Activated naive CD4-positive, alpha-beta T cell treated with Interleukin-2 at 50 U/mL for 16 hours (primary cell): ENCODE measurements at regions not wholly inside any gene's neighbourhood (a gene's known extent, or its start where the extent isn't known, plus 50 kb on each side); places are given as distances from the start of the nearest gene placed in this dataset.

ENCODE experiments used
- DNase-seq: peaks from one replicate; pipeline ENCODE4 v3.0.0-alpha.2; 2020

- no peak for DNase-seq
Observed at GRCh38 chr13:44191103-44191502, 182.5 kb upstream of the SERP2 start.

DNA sequence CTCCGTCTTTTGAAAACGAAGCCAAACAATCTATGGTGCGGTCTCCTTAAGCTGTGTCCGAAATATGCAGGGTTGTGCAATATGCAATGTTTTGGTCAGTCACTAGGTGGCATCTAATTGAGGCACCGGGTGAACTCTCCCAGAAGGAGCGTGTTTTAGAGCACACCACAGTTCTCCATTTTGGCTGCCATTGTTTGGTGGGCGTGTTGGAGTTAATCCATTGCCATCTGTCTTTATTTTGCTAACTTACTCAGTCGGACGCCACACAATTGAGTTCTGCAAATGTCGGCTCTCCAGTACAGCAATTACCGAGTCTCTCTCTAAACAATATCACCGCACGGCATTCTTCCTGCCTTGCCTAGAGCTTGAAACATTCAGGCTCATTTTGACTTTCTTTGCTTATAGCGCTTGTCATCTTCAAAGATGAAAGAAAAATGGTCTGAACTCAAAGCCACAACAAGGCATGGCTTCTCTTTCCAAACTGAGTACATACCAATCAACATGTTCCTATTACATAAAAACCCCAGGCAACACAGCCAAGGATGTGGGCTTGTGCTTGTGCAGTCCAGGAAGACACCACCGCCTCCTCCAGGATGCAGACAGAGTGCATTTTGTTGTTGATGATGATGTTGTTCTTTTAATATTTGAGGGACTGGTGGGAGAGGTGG lies 182.0 kb upstream of the SERP2 start:
- peak; percentile 28 for DNase-seq

DNA sequence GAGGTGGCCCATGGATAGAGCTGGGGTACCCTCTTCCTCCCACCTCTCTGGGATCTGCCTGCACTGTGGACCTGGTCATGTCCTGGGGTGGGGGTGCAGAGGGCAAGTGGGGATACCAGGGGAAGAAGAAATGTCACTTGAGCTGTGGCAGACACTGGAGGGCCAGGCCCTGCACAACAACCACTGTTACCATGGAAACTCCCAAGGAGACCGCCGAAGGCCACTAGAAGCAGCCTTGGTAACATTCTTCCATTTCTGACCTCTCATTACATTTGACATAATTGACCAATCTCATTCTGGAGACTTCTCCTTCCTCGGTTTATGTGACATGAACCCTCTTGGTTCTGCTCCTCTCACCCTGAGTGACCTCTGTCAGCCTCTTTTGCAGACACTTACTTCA lies 179.9 kb upstream of the SERP2 start:
- DNase-seq, result no peak

DNA sequence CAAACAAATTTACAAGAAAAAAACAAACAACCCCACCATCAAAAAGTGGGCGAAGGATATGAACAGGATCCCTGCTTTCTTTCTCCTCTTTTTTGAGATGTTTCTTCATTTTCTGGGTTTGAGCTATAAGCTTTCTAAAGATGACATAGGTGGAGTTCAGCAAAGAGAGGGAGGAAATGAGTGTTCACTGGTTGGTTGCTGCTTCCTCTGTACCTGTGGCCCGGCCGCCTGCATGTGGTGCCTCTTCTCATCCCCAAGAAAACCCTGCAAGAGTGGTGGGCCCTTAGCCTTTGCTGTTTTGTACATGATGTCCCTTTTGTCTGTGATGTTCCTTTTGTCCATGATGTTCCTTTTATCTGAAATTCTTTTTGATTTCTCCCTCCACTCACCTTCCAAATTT lies 178.4 kb upstream of the SERP2 start:
- no peak for DNase-seq

DNA sequence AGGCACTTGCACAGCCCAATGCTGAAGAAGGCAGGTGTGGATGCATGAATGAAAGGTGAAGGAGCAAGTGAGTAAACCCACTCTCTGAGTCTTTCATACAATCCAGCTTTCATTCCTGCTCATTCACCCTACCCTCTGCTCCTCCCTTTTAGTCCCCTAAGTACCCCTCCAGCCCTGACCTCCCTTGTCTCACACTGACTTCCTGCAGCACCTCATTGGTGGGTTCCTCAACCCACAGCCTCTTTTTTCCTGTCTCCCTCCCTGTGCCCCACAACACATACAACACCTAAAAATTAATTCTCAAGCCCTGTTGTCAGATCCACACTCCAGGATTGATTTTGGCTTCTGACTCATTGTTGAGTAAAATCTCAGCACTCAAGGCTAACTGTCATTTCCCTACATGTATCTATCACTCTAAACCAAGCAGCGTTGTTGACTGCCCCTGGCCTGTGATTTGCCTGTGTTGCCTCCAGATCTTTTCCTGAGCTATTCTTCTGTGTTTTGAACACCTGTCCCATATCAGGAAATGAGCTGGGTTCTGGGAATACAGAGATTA lies 177.3 kb upstream of the SERP2 start:
- DNase-seq, result no peak

DNA sequence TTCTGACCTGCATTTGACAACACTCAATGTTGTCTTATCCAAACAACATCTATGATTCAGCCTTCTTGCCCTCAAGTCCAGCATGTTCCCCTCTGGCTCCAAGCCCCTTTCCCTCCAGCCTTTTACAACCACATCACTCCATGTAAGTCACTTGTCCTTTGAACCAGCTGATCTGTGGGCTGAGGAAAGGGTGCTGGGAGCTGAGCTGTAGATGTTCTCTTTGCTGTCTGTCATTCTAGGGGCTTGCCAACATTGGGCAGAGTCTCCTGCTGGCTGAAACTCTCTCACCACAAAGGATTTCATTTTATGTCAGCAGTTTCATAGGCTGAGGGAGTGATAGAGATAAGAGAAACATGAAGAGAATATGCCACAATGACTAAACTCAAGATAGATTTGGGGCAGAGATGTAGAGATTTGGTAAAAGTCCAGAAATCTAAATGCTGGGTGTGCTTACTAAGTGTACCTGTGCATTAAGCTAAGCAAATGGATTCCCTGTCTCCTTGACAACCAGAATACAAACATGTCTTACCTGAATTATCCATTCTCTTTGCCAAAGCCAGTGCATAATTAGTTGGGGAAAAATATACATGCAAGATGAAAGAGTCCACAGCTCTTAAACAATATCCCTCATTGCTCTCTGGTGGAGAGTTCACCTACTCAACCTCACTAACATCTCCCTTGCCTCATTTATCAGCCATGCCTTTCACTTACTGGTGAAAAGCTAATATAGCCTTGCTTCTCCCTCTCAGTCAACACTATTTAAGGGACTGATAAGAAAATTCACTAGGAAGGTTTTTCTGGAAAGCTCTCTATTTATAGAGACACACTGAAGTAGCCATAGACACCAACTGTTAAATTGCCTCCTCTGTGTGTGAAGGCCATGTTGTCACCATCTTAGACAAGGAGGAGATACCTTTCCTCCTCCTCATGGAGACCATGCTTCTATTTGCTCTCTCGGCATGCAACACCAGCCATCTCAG lies 175.5 kb upstream of the SERP2 start:
- peak; percentile 18 for DNase-seq

GRCh38 chr13:44198826-44199225 lies 174.8 kb upstream of the SERP2 start:
- DNase-seq, result no peak

DNA sequence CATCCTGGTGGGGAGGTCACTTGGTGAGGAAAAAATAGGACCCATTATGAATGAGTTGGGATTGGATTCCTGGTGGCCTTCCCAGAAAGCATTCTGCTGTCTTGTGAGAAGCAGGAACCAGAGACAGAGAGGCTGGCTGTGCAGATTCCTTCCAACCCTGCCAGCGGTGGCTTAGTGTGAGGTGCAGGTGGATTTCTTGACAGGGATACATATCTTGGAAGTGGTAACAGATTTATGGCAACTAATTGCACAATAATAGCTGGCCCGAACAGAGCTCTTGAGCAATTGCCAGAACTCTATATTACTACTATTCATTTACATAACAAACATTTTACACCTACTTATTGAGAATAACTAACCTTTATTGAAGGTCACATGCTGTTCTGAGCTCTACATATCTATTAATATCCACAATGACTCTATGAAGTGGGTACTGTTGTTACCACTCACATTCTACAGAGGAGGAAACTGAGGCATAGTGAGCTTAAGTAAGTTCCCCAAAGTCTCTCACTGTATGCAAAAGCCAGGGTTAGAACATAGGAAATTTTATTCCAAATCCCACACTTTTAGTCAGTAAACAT lies 173.9 kb upstream of the SERP2 start:
- no peak for DNase-seq

GRCh38 chr13:44206434-44206833 lies 167.2 kb upstream of the SERP2 start:
- DNase-seq, result no peak

DNA sequence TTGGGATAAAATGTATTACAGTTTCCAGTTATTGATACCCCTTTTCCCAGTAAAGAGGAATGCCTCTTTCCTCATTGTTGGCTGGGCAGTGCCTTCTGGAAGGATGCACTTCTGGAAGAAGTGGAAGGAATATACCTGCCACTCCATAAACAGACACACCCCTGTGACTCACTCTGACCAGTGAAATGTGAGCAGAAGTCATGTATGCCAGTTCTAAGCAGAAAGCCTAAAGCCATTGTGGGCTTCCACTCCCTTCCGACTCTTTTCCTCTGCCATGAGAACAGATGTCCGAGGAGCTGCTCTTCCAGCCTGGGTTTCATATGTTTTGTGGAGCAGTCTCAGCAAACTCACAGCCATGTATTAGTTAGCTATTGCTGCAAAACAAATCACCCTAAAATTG lies 166.1 kb upstream of the SERP2 start:
- no peak for DNase-seq

DNA sequence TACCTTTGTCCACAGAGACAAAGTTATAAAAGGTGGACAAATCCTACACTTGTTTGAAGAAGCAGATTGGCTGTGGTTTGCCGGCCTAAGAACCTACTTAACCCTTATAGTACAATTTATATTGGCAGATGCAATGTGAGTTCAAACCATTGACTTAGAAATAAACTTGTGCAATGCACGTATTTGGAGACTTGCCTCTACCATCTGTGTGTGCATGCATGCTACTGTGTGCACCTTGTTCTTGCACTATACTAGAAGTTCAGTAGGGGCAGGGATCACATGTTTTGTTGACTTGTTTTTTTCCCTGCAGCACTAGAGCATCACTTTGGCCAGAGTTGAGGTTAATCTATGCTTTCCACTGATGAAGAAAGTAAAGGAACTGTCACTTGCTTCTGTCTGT lies 163.1 kb upstream of the SERP2 start:
- DNase-seq, result no peak

DNA sequence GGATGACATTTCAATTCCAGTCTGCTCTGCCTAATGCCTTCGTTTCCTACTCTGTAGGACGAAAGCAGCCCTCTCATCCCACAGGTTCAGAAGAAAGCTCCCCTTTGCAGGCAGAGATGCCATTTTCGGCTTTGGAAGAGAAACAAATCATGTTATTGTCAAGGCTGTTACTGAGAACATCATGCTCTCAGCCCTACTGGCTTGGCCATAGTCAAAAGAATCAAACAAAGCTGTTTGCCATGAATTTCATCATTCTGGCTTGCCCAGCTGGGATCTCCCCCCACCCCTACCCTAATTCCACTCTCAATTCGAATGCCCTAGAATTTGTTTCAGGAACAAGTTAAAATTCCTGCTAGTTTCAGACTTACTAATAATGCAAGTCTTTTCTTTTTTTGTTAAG lies 162.3 kb upstream of the SERP2 start:
- no peak for DNase-seq

DNA sequence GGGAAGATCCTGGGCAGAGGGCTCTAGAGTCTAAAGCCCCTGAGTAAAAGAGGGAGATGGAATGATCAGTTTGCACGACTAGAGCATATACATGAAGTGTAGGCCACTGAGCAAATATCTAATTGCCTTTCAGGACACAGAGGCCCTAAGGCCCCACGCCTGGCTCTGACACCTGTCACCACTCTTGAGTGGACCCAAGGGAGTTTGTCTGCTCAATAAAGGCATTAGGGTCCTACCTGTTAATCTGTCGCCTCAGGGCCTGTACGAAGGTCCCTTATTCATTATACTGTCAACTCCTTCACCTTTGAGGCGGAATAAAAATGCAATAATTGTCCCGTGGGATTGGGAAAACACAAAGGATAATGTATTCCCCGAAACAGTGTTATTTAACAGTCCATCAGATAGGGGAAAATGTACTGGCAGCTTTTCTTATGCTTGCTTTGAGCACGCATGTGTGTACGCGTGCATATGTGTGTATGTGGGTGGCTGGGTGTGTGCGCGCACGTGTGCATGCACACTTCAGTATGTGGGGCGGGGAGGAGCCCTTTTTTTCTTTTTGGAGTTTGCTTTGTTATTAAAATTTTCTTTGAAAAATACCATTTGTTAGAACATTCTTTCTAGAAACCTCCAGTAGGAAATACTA lies 161.8 kb upstream of the SERP2 start:
- DNase-seq, result no peak

DNA sequence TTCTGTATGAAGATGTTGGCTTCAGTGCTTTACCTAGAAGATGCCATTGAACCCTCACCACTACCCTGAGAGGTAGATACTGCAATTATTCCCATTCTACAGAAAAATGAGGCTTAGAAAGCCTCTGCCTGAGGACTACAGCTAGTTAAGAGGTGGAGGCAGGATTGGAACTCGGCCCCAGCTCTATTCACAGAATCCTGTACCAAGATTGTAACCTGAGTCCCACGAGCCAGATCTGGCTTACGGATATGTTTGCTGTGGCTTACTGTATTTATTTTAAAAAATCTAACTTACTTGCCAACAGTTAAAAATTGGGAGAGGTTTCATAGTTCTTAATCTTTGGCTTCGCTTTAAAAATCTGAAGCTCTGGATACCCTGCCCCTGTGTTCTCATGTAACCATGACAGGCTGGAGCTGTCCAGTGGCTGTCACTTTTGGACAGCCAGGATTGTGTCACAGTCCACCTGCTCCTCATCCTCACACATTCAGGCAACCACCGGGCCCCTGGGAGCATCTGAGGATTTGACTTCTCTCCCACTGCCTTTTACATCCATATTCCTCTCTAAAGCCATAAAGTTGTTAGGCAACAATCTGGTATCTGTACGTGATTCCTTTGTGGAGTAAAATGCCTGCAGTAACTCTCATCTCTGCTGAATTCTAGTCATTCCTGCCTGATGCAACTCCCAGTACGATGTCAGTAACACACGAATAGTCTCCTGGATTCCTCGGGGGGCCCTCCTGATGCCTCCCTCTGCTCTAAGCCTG lies 160.8 kb upstream of the SERP2 start:
- no peak for DNase-seq

DNA sequence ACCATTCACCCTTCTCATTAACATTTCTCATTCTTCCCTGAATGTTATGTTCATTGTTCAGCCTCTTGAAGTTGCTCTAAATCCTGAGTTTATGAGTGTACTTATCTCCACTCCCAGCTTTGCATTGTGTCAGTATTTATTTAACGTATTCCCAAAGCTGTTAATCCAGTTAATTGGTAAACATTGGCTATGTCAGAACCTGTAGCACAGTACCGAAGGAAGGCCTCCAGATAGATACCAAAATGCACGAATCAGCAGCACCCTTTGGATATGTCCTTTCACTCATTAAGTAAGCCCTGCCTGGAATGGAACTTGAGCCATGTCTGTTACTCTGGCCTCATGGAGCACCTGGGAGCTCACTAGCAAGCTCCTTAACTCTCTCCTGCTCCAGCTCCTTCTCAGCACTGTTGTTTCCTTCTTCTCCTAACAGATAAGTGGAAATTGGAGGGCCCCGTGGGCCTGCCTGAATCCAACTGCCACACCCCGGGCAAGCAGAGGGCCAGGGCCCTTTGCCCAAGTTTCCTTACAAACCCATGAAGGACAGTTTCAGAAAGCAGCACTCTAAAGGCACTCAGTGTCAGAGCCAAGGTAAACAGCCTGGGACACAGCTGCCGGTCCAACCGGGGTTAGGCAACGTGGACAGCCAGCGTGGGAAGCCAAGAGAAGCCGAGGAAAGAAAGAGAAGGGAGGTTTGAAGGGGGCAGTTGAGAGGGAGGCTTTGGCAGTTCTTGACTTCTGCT lies 155.0 kb upstream of the SERP2 start:
- no peak for DNase-seq

GRCh38 chr13:44219577-44220548 lies 153.8 kb upstream of the SERP2 start:
- DNase-seq, result no peak

GRCh38 chr13:44220948-44221347 lies 152.7 kb upstream of the SERP2 start:
- DNase-seq, result no peak

DNA sequence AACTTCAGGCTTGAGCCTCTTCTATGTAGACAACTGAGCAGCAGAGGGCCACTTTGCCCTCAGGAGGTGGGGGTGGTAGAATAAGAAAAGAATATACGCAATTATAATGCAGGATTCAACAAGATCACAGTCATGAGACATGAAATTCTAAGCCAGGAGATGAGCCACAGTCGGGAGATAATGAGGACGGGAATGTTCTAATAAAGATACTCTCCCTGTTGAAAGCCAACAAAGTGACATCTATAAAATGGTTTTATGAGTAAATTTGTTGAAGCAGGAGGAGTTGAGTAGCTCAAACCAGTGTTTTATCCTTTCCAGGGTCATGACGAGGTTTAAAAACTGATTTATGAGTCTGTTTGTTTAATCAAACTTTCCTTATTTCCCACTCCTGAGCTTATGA lies 152.0 kb upstream of the SERP2 start:
- no peak for DNase-seq

- no peak for DNase-seq
Observed at GRCh38 chr13:44223770-44224444, 149.7 kb upstream of the SERP2 start.
